ENCODE measurements at regions not wholly inside any gene's neighbourhood (a gene's known extent, or its start where the extent isn't known, plus 50 kb on each side); places are given as distances from the start of the nearest gene placed in this dataset.

DNA sequence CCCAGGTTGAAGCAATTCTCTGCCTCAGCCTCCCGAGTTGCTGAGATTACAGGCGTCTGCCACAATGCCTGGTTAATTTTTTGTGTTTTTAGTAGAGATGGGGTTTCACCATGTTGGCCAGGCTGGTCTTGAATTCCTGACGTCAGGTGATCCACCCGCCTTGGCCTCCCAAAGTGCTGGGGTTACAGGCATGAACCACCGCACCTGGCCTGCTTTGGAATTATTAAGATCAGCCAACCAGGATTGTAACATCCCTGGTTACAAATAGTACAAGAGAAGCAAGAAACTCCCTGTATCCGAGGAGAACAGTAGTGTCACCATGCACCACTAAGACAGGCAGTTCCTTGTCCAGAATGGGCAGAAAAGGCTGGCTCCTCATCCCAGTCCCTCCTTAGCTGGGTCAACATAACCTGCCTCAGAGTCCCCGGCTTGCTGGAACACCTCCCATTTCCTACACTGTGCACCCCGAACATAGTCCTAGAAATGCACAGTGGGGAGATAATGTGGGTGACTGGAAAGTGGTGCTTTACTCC, 77.2 kb upstream of the INCENP start:
- no peak for DNase-seq (ENCODE audit: low read depth)
- CTCF ChIA-PET = no interaction called here
- H3K4me3 ChIP-seq (ENCODE audit: low read depth, low read length) = no peak overlapping the region
- POLR2A ChIA-PET = no interaction called here
- no peaks in the 10 kb centered on the region; the same call in 1 of the 2 replicates for H3K27me3 ChIP-seq (ENCODE audit: control insufficient read depth, insufficient read depth, low read length)
- no peaks in the 10 kb centered on the region for H3K36me3 ChIP-seq (ENCODE audit: control insufficient read depth, insufficient read depth, low read length)
- TF ChIP-seq CTCF (IDR thresholded peaks at IDR 0.05; ENCODE audit: insufficient read depth, low read depth, low read length) = no peak

DNA sequence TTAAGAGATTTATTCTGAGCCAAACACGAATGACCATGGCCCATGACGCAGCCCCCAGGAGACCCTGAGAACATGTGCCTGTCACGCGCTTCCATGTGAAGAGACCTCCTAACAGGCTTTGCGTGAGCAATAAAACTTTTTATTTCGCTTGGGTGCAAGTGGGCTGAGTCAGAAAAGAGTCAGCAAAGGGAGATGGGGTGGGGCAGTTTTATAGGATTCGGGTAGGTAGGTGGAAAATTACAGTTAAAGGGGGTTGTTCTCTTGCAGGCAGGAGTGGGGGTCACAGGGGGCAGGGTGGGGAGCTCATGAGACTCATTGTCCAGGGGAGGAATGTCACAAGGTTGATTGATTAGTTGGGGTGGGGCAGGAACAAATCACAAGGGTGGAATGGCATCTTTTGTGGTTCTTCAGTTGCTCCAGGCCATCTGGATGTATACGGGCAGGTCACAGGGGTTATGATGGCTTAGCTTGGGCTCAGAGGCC, 77.2 kb upstream of the FTH1 start:
- Histone ChIP-seq H3K27me3 (ENCODE audit: control insufficient read depth, insufficient read depth, low read length) (peaks cover 1% of the 10 kb centered on the region), H3K4me3 (ENCODE audit: low read depth, low read length) (no peak overlapping the region), H3K36me3 (ENCODE audit: control insufficient read depth, insufficient read depth, low read length) (no peaks in the 10 kb centered on the region)
- ChIA-PET CTCF (interaction anchor here (1.0 kb wide), 1 partner anchor 21 kb away, joined by 3 read pairs; no protein-coding TSS in a partner anchor), POLR2A (no interaction called here)
- TF ChIP-seq CTCF (IDR thresholded peaks at IDR 0.05; ENCODE audit: insufficient read depth, low read depth, low read length) = no peak
- DNase-seq (ENCODE audit: low read depth) = no peak

- ChIA-PET POLR2A (no interaction called here), CTCF (no interaction called here)
- Histone ChIP-seq H3K4me3 (ENCODE audit: low read depth, low read length) (no peak overlapping the region), H3K36me3 (ENCODE audit: control insufficient read depth, insufficient read depth, low read length) (no peaks in the 10 kb centered on the region), H3K27me3 (ENCODE audit: control insufficient read depth, insufficient read depth, low read length) (no peaks in the 10 kb centered on the region)
- no peak for DNase-seq (ENCODE audit: low read depth)
- no peak for TF ChIP-seq CTCF (IDR thresholded peaks at IDR 0.05; ENCODE audit: insufficient read depth, low read depth, low read length)
These were observed 67.9 kb upstream of the FTH1 start for GRCh38 chr11:62035293-62035692.

DNA sequence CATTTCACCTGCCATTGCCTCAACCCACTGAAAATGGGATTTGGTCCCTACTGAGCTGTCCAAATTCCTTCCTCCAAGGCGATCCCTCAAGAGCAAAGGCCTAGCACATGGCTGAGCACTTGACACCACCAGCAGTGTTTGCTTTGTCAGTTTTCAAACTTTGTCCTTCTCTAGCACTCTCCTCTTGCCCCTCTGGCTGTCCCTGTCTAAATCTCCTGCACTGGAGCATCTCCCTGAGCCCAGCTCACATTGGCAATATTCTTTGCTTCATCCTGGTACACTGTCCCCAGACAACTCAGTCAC, 66.6 kb upstream of the FTH1 start:
- POLR2A ChIA-PET = no interaction called here
- H3K27me3 ChIP-seq (ENCODE audit: control insufficient read depth, insufficient read depth, low read length) = no peaks in the 10 kb centered on the region
- no peak overlapping the region for H3K4me3 ChIP-seq (ENCODE audit: low read depth, low read length)
- CTCF ChIA-PET = no interaction called here
- no peak for DNase-seq (ENCODE audit: low read depth)
- H3K36me3 ChIP-seq (ENCODE audit: control insufficient read depth, insufficient read depth, low read length) = no peaks in the 10 kb centered on the region
- no peak for TF ChIP-seq CTCF (IDR thresholded peaks at IDR 0.05; ENCODE audit: insufficient read depth, low read depth, low read length)

DNA sequence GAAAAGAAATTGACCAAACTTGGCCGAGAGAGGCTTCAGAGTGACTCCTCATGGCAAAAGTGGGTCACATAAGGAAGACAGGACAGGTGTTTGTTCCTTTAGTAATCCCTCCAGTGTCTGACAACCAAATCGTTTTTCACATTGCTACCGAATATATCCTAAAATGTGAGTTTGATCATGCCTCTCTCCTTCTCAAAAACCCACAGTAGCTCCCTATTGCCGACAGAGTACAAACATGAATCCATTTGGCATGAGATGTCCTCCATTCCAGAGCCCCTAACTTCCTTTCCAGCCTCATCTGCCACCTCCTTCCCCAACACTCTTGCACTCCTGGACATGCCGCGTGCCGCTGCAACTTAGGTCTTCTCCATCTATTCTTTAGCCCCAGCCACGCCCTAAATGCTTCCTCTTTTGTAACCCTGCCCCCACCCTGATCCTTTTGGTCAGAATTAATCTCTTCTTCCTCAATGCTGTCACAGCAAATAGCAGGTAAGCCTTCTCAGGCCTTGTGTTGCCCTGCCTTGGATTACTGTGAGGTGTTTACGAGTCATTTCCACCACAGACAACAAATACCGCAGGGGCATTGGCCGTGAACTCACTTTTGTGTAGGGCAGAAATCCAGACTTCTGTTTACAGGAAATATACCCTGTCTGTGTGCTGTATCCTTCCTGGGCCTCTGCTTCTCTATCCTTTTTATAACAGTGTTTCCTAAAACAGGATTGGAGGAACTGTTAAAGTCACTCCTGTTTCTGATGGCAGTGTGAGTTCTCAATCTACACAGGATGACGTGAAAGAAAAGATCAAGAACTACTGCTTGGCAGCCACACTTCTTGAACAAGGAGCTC, 66.0 kb upstream of the FTH1 start:
- ChIA-PET POLR2A (no interaction called here), CTCF (interaction anchor here (0.8 kb wide), 1 partner anchor 133 kb away, joined by 3 read pairs; no protein-coding TSS in a partner anchor)
- no peak for DNase-seq (ENCODE audit: low read depth)

More for the DNA sequence above, 66.0 kb upstream of the FTH1 start:
- no peak for TF ChIP-seq CTCF (IDR thresholded peaks at IDR 0.05; ENCODE audit: insufficient read depth, low read depth, low read length)
- Histone ChIP-seq H3K4me3 (ENCODE audit: low read depth, low read length) (no peak overlapping the region), H3K27me3 (ENCODE audit: control insufficient read depth, insufficient read depth, low read length) (no peaks in the 10 kb centered on the region), H3K36me3 (ENCODE audit: control insufficient read depth, insufficient read depth, low read length) (no peaks in the 10 kb centered on the region)

Measured in BJ (cell line).